ENCODE measurements at regions not wholly inside any gene's neighbourhood (a gene's known extent, or its start where the extent isn't known, plus 50 kb on each side); places are given as distances from the start of the nearest gene placed in this dataset.
A peak's percentile ranks its signal among the peaks of the same experiment; 100 is the strongest.
"Not testable (repeated sequence)": the region's sequence is repeated elsewhere in the genome, so short reads cannot be mapped to it uniquely, and the experiment has no call there.

- H3K27ac ChIP-seq; H3K27me3 ChIP-seq; H3K27me3 Mint-ChIP-seq (ENCODE audit: insufficient read depth, low read depth); H3F3A ChIP-seq (ENCODE audit: low read depth); H3K4me1 Mint-ChIP-seq; H4K20me1 ChIP-seq (ENCODE audit: low read depth); H3K36me3 ChIP-seq; H3K27ac Mint-ChIP-seq; H3K4me3 Mint-ChIP-seq; H3K9me3 Mint-ChIP-seq; H3K36me3 Mint-ChIP-seq; H3K4me1 ChIP-seq; H3K79me2 ChIP-seq (ENCODE audit: low read depth); H3K9me3 ChIP-seq (ENCODE audit: low read depth); H3K9ac ChIP-seq: not testable (repeated sequence)
- H3K4me3 ChIP-seq = peak overlapping the region; percentile 47
- H2AFZ ChIP-seq (replicated peaks) = peak overlapping the region; percentile 68
- H3K4me2 ChIP-seq = peak overlapping the region; percentile 83
- DNase-seq (ENCODE audit: low spot score) = peak; percentile 3
Measured at GRCh38 chr1:149647018-149647373, 63.3 kb downstream of the PPIAL4C start.

- H4K20me1 ChIP-seq (ENCODE audit: low read depth); H3K9me3 Mint-ChIP-seq; DNase-seq (ENCODE audit: low spot score); H3K4me1 Mint-ChIP-seq; H3K4me3 Mint-ChIP-seq; H3K36me3 ChIP-seq; H3K4me3 ChIP-seq; H3K27me3 ChIP-seq; H3K27ac ChIP-seq; H3K9ac ChIP-seq; H3K9me3 ChIP-seq (ENCODE audit: low read depth); H2AFZ ChIP-seq (replicated peaks); H3K36me3 Mint-ChIP-seq; H3K27me3 Mint-ChIP-seq (ENCODE audit: insufficient read depth, low read depth); H3F3A ChIP-seq (ENCODE audit: low read depth); H3K79me2 ChIP-seq (ENCODE audit: low read depth); H3K27ac Mint-ChIP-seq; H3K4me2 ChIP-seq; H3K4me1 ChIP-seq: not testable (repeated sequence)
Measured at GRCh38 chr1:149657750-149658149, 74.1 kb downstream of the PPIAL4C start.

GRCh38 chr1:149658175-149658574 lies 74.5 kb downstream of the PPIAL4C start:
- not testable (repeated sequence) for H3K27me3 ChIP-seq; H3K27ac Mint-ChIP-seq; H3K4me3 ChIP-seq; H3K9me3 ChIP-seq (ENCODE audit: low read depth); H3K27me3 Mint-ChIP-seq (ENCODE audit: insufficient read depth, low read depth); H2AFZ ChIP-seq (replicated peaks); H3K4me1 Mint-ChIP-seq; H3K9me3 Mint-ChIP-seq; H3F3A ChIP-seq (ENCODE audit: low read depth); H3K79me2 ChIP-seq (ENCODE audit: low read depth); H3K9ac ChIP-seq; H3K36me3 Mint-ChIP-seq; H3K4me3 Mint-ChIP-seq; H3K27ac ChIP-seq; H4K20me1 ChIP-seq (ENCODE audit: low read depth); H3K4me1 ChIP-seq; DNase-seq (ENCODE audit: low spot score); H3K4me2 ChIP-seq; H3K36me3 ChIP-seq

DNA sequence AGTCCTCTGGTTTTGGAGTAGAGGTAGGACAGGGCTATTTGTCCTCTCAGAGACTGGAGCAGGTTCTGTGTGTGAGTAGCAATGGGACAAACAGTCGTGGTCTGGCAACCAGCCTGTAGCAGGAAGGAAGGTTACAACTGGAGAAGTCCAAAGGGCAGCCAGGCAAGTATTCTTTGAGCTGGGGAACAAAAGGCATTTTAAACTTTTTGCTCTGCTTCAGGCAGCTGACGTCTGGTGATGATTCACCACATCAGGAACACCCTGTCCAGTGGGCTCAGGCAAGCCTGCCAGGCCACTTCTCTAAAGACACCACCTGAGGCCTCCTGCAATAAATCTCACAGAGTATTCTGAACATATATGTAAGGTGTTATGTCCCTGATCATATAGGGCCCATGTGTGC lies 81.0 kb downstream of the PPIAL4C start:
- DNase-seq (ENCODE audit: low spot score); H3K9me3 ChIP-seq (ENCODE audit: low read depth); H3K4me3 Mint-ChIP-seq; H3K27ac ChIP-seq; H3K9me3 Mint-ChIP-seq; H3F3A ChIP-seq (ENCODE audit: low read depth); H3K4me1 ChIP-seq; H3K4me3 ChIP-seq; H3K79me2 ChIP-seq (ENCODE audit: low read depth); H3K27ac Mint-ChIP-seq; H3K4me2 ChIP-seq; H4K20me1 ChIP-seq (ENCODE audit: low read depth); H3K27me3 Mint-ChIP-seq (ENCODE audit: insufficient read depth, low read depth); H3K36me3 Mint-ChIP-seq; H3K27me3 ChIP-seq; H2AFZ ChIP-seq (replicated peaks); H3K36me3 ChIP-seq; H3K9ac ChIP-seq; H3K4me1 Mint-ChIP-seq: not testable (repeated sequence)

DNA sequence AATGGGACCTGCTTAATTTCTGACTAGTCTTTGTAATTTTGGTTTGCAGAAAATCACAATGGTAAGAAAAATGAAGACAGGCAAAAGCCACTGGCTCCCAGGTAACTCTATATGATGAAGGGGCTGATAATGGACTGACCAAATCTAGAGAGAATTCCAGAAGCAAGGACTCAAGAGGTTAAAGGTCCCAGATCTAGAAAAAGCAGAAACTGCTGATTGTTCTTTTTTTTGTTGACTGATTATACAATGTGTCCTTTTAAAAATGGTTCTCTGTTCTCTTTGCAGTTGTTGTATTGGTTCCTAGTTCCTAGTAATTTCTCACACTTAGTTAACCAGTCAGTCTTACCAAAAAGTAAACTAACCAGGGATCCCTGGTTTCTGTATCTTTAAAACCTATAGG lies 81.4 kb downstream of the PPIAL4C start:
- H3K36me3 ChIP-seq; H3K36me3 Mint-ChIP-seq; H3K4me3 ChIP-seq; H3K27ac Mint-ChIP-seq; H3K9ac ChIP-seq; H3F3A ChIP-seq (ENCODE audit: low read depth); H3K9me3 ChIP-seq (ENCODE audit: low read depth); H3K27me3 ChIP-seq; H3K4me1 Mint-ChIP-seq; H3K4me2 ChIP-seq; H3K9me3 Mint-ChIP-seq; H3K4me1 ChIP-seq; H3K4me3 Mint-ChIP-seq; H3K27ac ChIP-seq; H4K20me1 ChIP-seq (ENCODE audit: low read depth); H3K79me2 ChIP-seq (ENCODE audit: low read depth); H3K27me3 Mint-ChIP-seq (ENCODE audit: insufficient read depth, low read depth); H2AFZ ChIP-seq (replicated peaks); DNase-seq (ENCODE audit: low spot score): not testable (repeated sequence)

GRCh38 chr1:149665528-149665927 lies 81.9 kb downstream of the PPIAL4C start:
- H3K4me3 Mint-ChIP-seq; H3K4me1 ChIP-seq; H3K4me3 ChIP-seq; H4K20me1 ChIP-seq (ENCODE audit: low read depth); H3K36me3 Mint-ChIP-seq; H3K27ac Mint-ChIP-seq; H3K9ac ChIP-seq; H3K9me3 ChIP-seq (ENCODE audit: low read depth); H3K79me2 ChIP-seq (ENCODE audit: low read depth); H2AFZ ChIP-seq (replicated peaks); H3K9me3 Mint-ChIP-seq; H3K27ac ChIP-seq; H3K36me3 ChIP-seq; H3F3A ChIP-seq (ENCODE audit: low read depth); H3K27me3 Mint-ChIP-seq (ENCODE audit: insufficient read depth, low read depth); H3K4me1 Mint-ChIP-seq; H3K4me2 ChIP-seq; DNase-seq (ENCODE audit: low spot score); H3K27me3 ChIP-seq: not testable (repeated sequence)

- not testable (repeated sequence) for H3K9ac ChIP-seq
Measured at GRCh38 chr1:149673231-149673909, 89.7 kb downstream of the PPIAL4C start.

DNA sequence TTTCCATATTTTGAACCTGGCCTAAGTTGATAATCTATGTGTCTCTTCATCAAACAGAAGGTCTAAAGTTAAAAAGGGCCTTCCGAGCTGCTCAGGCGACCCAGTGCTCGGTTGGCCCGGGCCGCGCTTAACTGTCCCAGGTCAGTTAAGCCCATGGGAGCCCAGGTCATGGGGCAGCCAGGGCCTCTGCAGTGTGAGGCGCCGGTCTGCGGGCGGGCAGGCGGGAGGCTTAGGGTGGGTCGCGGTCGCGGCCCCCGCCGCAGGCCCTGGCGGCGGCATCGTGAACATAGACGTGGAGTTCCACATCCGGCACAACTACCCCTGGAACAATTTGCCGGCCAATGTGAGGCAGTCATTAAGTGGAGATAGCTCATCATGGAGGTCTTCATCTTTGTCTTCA lies 91.3 kb downstream of the PPIAL4C start:
- not testable (repeated sequence) for H3K9ac ChIP-seq; H3K27ac Mint-ChIP-seq; H3K79me2 ChIP-seq (ENCODE audit: low read depth); H3K9me3 ChIP-seq (ENCODE audit: low read depth); H2AFZ ChIP-seq (replicated peaks); H3K4me2 ChIP-seq; H3K27me3 ChIP-seq; H4K20me1 ChIP-seq (ENCODE audit: low read depth); H3K36me3 Mint-ChIP-seq; H3K4me1 ChIP-seq; H3K4me3 ChIP-seq; H3K4me1 Mint-ChIP-seq; DNase-seq (ENCODE audit: low spot score); H3F3A ChIP-seq (ENCODE audit: low read depth); H3K36me3 ChIP-seq; H3K9me3 Mint-ChIP-seq; H3K4me3 Mint-ChIP-seq; H3K27ac ChIP-seq; H3K27me3 Mint-ChIP-seq (ENCODE audit: insufficient read depth, low read depth)

More at GRCh38 chr1:149673231-149673909, 89.7 kb downstream of the PPIAL4C start:
- not testable (repeated sequence) for H3K4me1 Mint-ChIP-seq; H3K4me1 ChIP-seq; H3K36me3 ChIP-seq; H2AFZ ChIP-seq (replicated peaks); DNase-seq (ENCODE audit: low spot score); H3K27ac ChIP-seq; H3K9me3 ChIP-seq (ENCODE audit: low read depth); H3K79me2 ChIP-seq (ENCODE audit: low read depth); H3K27me3 Mint-ChIP-seq (ENCODE audit: insufficient read depth, low read depth); H3F3A ChIP-seq (ENCODE audit: low read depth); H4K20me1 ChIP-seq (ENCODE audit: low read depth); H3K4me3 ChIP-seq; H3K36me3 Mint-ChIP-seq; H3K27me3 ChIP-seq; H3K27ac Mint-ChIP-seq; H3K9me3 Mint-ChIP-seq; H3K4me2 ChIP-seq; H3K4me3 Mint-ChIP-seq
